ENCODE measurements at regions not wholly inside any gene's neighbourhood (a gene's known extent, or its start where the extent isn't known, plus 50 kb on each side); places are given as distances from the start of the nearest gene placed in this dataset.

GRCh38 chr5:53343187-53343586 is 137.2 kb upstream of the FST start:
- no peak overlapping the region for H3K4me3 ChIP-seq (replicated peaks; ENCODE audit: low read depth, low read length)
- no peak for TF ChIP-seq CTCF (IDR thresholded peaks at IDR 0.05; ENCODE audit: low read depth, low read length, missing control alignments)
- peak; percentile 85 for DNase-seq (ENCODE audit: extremely low read depth, low read depth)

- TF ChIP-seq CTCF (IDR thresholded peaks at IDR 0.05; ENCODE audit: low read depth, low read length, missing control alignments) = no peak
- no peak for DNase-seq (ENCODE audit: extremely low read depth, low read depth)
- H3K4me3 ChIP-seq (replicated peaks; ENCODE audit: low read depth, low read length) = no peak overlapping the region
These were observed 130.1 kb upstream of the FST start for GRCh38 chr5:53350368-53350767.

GRCh38 chr5:53350991-53351770 is 129.2 kb upstream of the FST start:
- no peak for TF ChIP-seq CTCF (IDR thresholded peaks at IDR 0.05; ENCODE audit: low read depth, low read length, missing control alignments)

GRCh38 chr5:53355316-53355715 is 125.1 kb upstream of the FST start:
- no peak overlapping the region for H3K4me3 ChIP-seq (replicated peaks; ENCODE audit: low read depth, low read length)
- no peak for TF ChIP-seq CTCF (IDR thresholded peaks at IDR 0.05; ENCODE audit: low read depth, low read length, missing control alignments)
- DNase-seq (ENCODE audit: extremely low read depth, low read depth) = no peak

More at GRCh38 chr5:53350991-53351770, 129.2 kb upstream of the FST start:
- no peak overlapping the region for H3K4me3 ChIP-seq (replicated peaks; ENCODE audit: low read depth, low read length)
- no peak for DNase-seq (ENCODE audit: extremely low read depth, low read depth)

GRCh38 chr5:53355931-53356330 is 124.5 kb upstream of the FST start:
- no peak for TF ChIP-seq CTCF (IDR thresholded peaks at IDR 0.05; ENCODE audit: low read depth, low read length, missing control alignments)
- H3K4me3 ChIP-seq (replicated peaks; ENCODE audit: low read depth, low read length) = no peak overlapping the region
- no peak for DNase-seq (ENCODE audit: extremely low read depth, low read depth)

- H3K4me3 ChIP-seq (replicated peaks; ENCODE audit: low read depth, low read length) = no peak overlapping the region
- TF ChIP-seq CTCF (IDR thresholded peaks at IDR 0.05; ENCODE audit: low read depth, low read length, missing control alignments) = no peak
- no peak for DNase-seq (ENCODE audit: extremely low read depth, low read depth)
These were observed 123.0 kb upstream of the FST start for GRCh38 chr5:53357439-53357838.

GRCh38 chr5:53358794-53359193 is 121.6 kb upstream of the FST start:
- H3K4me3 ChIP-seq (replicated peaks; ENCODE audit: low read depth, low read length) = no peak overlapping the region
- TF ChIP-seq CTCF (IDR thresholded peaks at IDR 0.05; ENCODE audit: low read depth, low read length, missing control alignments) = no peak
- DNase-seq (ENCODE audit: extremely low read depth, low read depth) = no peak
